HEK293 (cell line): ENCODE measurements at regions not wholly inside any gene's neighbourhood (a gene's known extent, or its start where the extent isn't known, plus 50 kb on each side); places are given as distances from the start of the nearest gene placed in this dataset.

Experiments
- CTCF ChIA-PET: fragments of 350-600 bp; formaldehyde crosslinking; extraction: SDS; loops from one replicate; lab custom pipeline; 2021; ENCODE audit warnings: antibody characterized with exemption; lab: Yijun Ruan, JAX
- POLR2A ChIA-PET: fragments of 300-600 bp; formaldehyde crosslinking; extraction: SDS; loops from one replicate; lab custom pipeline; 2020; ENCODE audit warnings: antibody characterized with exemption, inconsistent platforms; lab: Yijun Ruan, JAX
- H3K27ac ChIP-seq: fragments of 200-500 bp; sonication (Bioruptor generic); 2 replicates; pipeline ENCODE4 v1.5.1; 2014; ENCODE audit warnings: low read depth, low read length, control low read depth, inconsistent platforms; ENCODE audit errors: extremely low read depth
- H3K36me3 ChIP-seq, 2 experiments: fragments of 200-500 bp in 1 of 2; sonication (Bioruptor generic) in 1 of 2; 1 replicate in 1 of 2; 2 replicates in 1 of 2; pipeline ENCODE4 v1.5.1; 2014 to 2017; ENCODE audit warnings: inconsistent platforms in 2 of 2, low read length in 2 of 2; ENCODE audit not compliant: control insufficient read depth in 2 of 2, insufficient read depth in 1 of 2
- H3K4me1 ChIP-seq: fragments of 200-500 bp; sonication (Bioruptor generic); 2 replicates; pipeline ENCODE4 v1.5.1; 2014; ENCODE audit warnings: mild to moderate bottlenecking, low read length, inconsistent platforms; ENCODE audit not compliant: control insufficient read depth, insufficient read depth
- H3K4me3 ChIP-seq: 2 replicates; pipeline ENCODE4 v1.5.1; 2011; ENCODE audit warnings: low read depth, mild to moderate bottlenecking, control low read depth, low read length, moderate library complexity
- H3K9me3 ChIP-seq: fragments of 200-500 bp; sonication (Bioruptor generic); 2 replicates; pipeline ENCODE4 v1.5.1; 2014; ENCODE audit warnings: low read depth, low read length, inconsistent platforms; ENCODE audit not compliant: control insufficient read depth, insufficient read depth
- BCL6B ChIP-seq: fragments of 450-650 bp; formaldehyde crosslinking; IDR thresholded peaks from 2 replicates; pipeline ENCODE4 v1.5.1; 2017; ENCODE audit warnings: missing biosample characterization, missing genetic modification characterization
- GFI1B ChIP-seq: fragments of 450-650 bp; formaldehyde crosslinking; IDR thresholded peaks from 2 replicates; pipeline ENCODE4 v1.5.1; 2016; ENCODE audit warnings: missing biosample characterization, missing genetic modification characterization
- GLI4 ChIP-seq: fragments of 450-650 bp; formaldehyde crosslinking; IDR thresholded peaks from 2 replicates; pipeline ENCODE4 v1.5.1; 2016; ENCODE audit warnings: missing biosample characterization, missing genetic modification characterization
- GLIS1 ChIP-seq: fragments of 450-650 bp; formaldehyde crosslinking; IDR thresholded peaks from 2 replicates; pipeline ENCODE4 v1.5.1; 2016; ENCODE audit warnings: missing biosample characterization, missing genetic modification characterization
- HOXC10 ChIP-seq: sonication (generic); formaldehyde crosslinking; IDR thresholded peaks from 2 replicates; pipeline ENCODE4 v1.8.1; 2023; ENCODE audit warnings: mild to moderate bottlenecking, missing genetic modification reagents
- KLF7 ChIP-seq: fragments of 450-650 bp; formaldehyde crosslinking; IDR thresholded peaks from 2 replicates; pipeline ENCODE4 v1.5.1; 2016; ENCODE audit warnings: missing biosample characterization, missing genetic modification characterization, borderline replicate concordance
- PRDM1 ChIP-seq: fragments of 450-650 bp; formaldehyde crosslinking; IDR thresholded peaks from 2 replicates; pipeline ENCODE4; 2016; ENCODE audit warnings: missing biosample characterization, missing genetic modification characterization
- ZBTB1 ChIP-seq: fragments of 450-650 bp; formaldehyde crosslinking; IDR thresholded peaks from 2 replicates; pipeline ENCODE4 v1.5.1; 2016; ENCODE audit warnings: missing biosample characterization, missing genetic modification characterization
- ZBTB7A ChIP-seq: fragments of 450-650 bp; formaldehyde crosslinking; IDR thresholded peaks from 2 replicates; pipeline ENCODE4 v1.5.1; 2016; ENCODE audit warnings: low read depth, missing biosample characterization, missing genetic modification characterization
- ZNF140 ChIP-seq: fragments of 450-650 bp; formaldehyde crosslinking; IDR thresholded peaks from 2 replicates; pipeline ENCODE4 v1.5.1; 2016; ENCODE audit warnings: missing biosample characterization, missing genetic modification characterization
- ZNF157 ChIP-seq: fragments of 450-650 bp; formaldehyde crosslinking; IDR thresholded peaks from 2 replicates; pipeline ENCODE4 v1.5.1; 2016; ENCODE audit warnings: missing biosample characterization, missing genetic modification characterization
- ZNF24 ChIP-seq: fragments of 450-650 bp; formaldehyde crosslinking; IDR thresholded peaks from 2 replicates; pipeline ENCODE4 v1.5.1; 2016; ENCODE audit warnings: missing biosample characterization, missing genetic modification characterization
- ZNF274 ChIP-seq, 2 experiments: fragments of 200-500 bp in 1 of 2; fragments of 450-650 bp in 1 of 2; sonication (Bioruptor generic) in 1 of 2; formaldehyde crosslinking in 1 of 2; IDR thresholded peaks; 2 replicates each; pipeline versions ENCODE4 v1.5.1 to v1.6.1; 2014 to 2016; ENCODE audit warnings: borderline replicate concordance in 1 of 2, inconsistent platforms in 1 of 2, low read length in 1 of 2, missing biosample characterization in 1 of 2, missing genetic modification characterization in 1 of 2
- ZNF292 ChIP-seq: fragments of 450-650 bp; formaldehyde crosslinking; IDR thresholded peaks from 2 replicates; pipeline ENCODE4 v1.5.1; 2016; ENCODE audit warnings: low read depth, missing biosample characterization, missing genetic modification characterization, borderline replicate concordance
- ZNF302 ChIP-seq: fragments of 450-650 bp; formaldehyde crosslinking; IDR thresholded peaks from 2 replicates; pipeline ENCODE4 v1.5.1; 2016; ENCODE audit warnings: missing biosample characterization, missing genetic modification characterization, low read depth
- ZNF311 ChIP-seq: fragments of 450-650 bp; formaldehyde crosslinking; IDR thresholded peaks from 2 replicates; pipeline ENCODE4 v1.5.1; 2017; ENCODE audit warnings: missing biosample characterization, missing genetic modification characterization, borderline replicate concordance
- ZNF350 ChIP-seq: fragments of 450-650 bp; formaldehyde crosslinking; IDR thresholded peaks from 2 replicates; pipeline ENCODE4 v1.5.0; 2017; ENCODE audit warnings: missing biosample characterization, mild to moderate bottlenecking, missing genetic modification characterization
- ZNF514 ChIP-seq: fragments of 450-650 bp; formaldehyde crosslinking; IDR thresholded peaks from 2 replicates; pipeline ENCODE4 v1.5.1; 2016; ENCODE audit warnings: missing biosample characterization, missing genetic modification characterization
- ZNF623 ChIP-seq: fragments of 450-650 bp; formaldehyde crosslinking; IDR thresholded peaks from 2 replicates; pipeline ENCODE4 v1.5.1; 2016; ENCODE audit warnings: missing biosample characterization, missing genetic modification characterization
- ZNF658 ChIP-seq: fragments of 450-650 bp; formaldehyde crosslinking; IDR thresholded peaks from 2 replicates; pipeline ENCODE4; 2016; ENCODE audit warnings: missing biosample characterization, missing genetic modification characterization
- ZNF670 ChIP-seq: fragments of 450-650 bp; formaldehyde crosslinking; IDR thresholded peaks from 2 replicates; pipeline ENCODE4 v1.5.1; 2016; ENCODE audit warnings: missing biosample characterization, missing genetic modification characterization, low read depth
- ZNF704 ChIP-seq: fragments of 450-650 bp; formaldehyde crosslinking; IDR thresholded peaks from 2 replicates; pipeline ENCODE4 v1.5.1; 2016; ENCODE audit warnings: missing biosample characterization, missing genetic modification characterization
- ZNF792 ChIP-seq: fragments of 450-650 bp; formaldehyde crosslinking; IDR thresholded peaks from 2 replicates; pipeline ENCODE4 v1.5.1; 2016; ENCODE audit warnings: missing biosample characterization, missing genetic modification characterization
- ZSCAN16 ChIP-seq: fragments of 450-650 bp; formaldehyde crosslinking; IDR thresholded peaks from 2 replicates; pipeline ENCODE4 v1.5.1; 2016; ENCODE audit warnings: missing biosample characterization, missing genetic modification characterization
- TF ChIP-seq, protein P1 (sequence below): fragments of 450-650 bp; formaldehyde crosslinking; IDR thresholded peaks from 2 replicates; pipeline ENCODE4 v1.5.1; 2016; ENCODE audit warnings: missing biosample characterization, missing genetic modification characterization, low read depth

DNA sequence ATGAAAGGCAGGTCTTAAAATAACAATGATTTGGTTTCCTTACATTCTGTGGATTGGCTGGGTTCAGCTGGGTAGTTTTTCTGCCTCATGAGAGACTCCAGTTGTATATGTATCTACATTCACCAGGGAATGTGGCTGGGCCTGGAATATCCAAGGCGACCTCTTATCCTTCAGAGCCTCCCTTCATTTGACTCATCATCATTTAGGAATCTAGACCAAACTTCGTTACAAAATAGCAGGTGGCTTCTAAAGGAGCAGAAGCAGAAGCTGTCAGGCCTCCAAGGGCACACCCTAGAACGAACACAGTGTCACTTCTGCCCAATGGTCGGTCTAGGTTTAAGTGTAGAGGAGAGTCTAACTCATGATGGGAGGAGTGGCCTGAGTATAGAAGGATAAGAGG, 204.2 kb downstream of the EN1 start:
- no peak overlapping the region for H3K4me3 ChIP-seq
- H3K36me3 ChIP-seq, result no peaks in the 10 kb centered on the region
- H3K9me3 ChIP-seq, result no peaks in the 10 kb centered on the region
- no peaks in the 10 kb centered on the region for H3K4me1 ChIP-seq
- POLR2A ChIA-PET, result no interaction called here
- no peak overlapping the region for H3K27ac ChIP-seq
- CTCF ChIA-PET, result no interaction called here
- TF ChIP-seq GLIS1 (tag by site-specific recombination), result no peak
- no peak for TF ChIP-seq ZNF658 (tag by site-specific recombination)
- TF ChIP-seq GLI4 (tag by site-specific recombination), result no peak
- no peak for TF ChIP-seq ZNF302

DNA sequence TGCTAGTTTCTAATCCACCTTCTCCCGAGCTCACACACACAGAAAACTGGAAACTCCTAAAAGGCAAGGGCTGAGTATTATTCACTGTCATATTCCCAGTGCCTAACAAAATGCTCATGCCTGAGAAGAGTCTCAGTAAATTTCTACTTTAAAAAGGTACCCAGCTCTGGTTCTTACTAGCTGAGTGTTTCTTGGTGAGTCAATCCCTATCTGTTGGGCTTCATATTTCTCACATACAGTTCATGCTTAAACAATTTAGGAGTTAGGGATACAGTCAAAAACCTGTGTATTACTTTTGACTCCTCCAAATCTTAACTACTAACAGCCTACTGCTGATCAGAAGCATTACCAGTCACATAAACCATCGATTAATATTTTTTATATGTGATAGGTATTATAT, 204.9 kb downstream of the EN1 start:
- Histone ChIP-seq H3K4me3 (no peak overlapping the region), H3K4me1 (no peaks in the 10 kb centered on the region), H3K27ac (no peak overlapping the region), H3K9me3 (no peaks in the 10 kb centered on the region), H3K36me3 (no peaks in the 10 kb centered on the region)
- ChIA-PET POLR2A (no interaction called here), CTCF (interaction anchor here (1.4 kb wide), 1 partner anchor 213 kb away, joined by 6 read pairs; no protein-coding TSS in a partner anchor)
- TF ChIP-seq KLF7 (tag by site-specific recombination) (no peak), ZBTB1 (tag by site-specific recombination) (no peak), HOXC10 (CRISPR knock-in tag) (no peak), GFI1B (tag by site-specific recombination) (no peak), ZNF514 (tag by site-specific recombination) (no peak), ZNF670 (tag by site-specific recombination) (no peak), ZNF311 (tag by site-specific recombination) (no peak), ZBTB7A (tag by site-specific recombination) (no peak), ZNF140 (tag by site-specific recombination) (no peak), PRDM1 (tag by site-specific recombination) (no peak), ZNF704 (tag by site-specific recombination) (no peak), ZNF274 (IDR thresholded peaks at IDR 0.05; ENCODE audit: low read length) (no peak), ZNF274 (tag by site-specific recombination; IDR thresholded peaks at IDR 0.05; ENCODE audit: borderline replicate concordance) (no peak)
- TF ChIP-seq, protein P1, sequence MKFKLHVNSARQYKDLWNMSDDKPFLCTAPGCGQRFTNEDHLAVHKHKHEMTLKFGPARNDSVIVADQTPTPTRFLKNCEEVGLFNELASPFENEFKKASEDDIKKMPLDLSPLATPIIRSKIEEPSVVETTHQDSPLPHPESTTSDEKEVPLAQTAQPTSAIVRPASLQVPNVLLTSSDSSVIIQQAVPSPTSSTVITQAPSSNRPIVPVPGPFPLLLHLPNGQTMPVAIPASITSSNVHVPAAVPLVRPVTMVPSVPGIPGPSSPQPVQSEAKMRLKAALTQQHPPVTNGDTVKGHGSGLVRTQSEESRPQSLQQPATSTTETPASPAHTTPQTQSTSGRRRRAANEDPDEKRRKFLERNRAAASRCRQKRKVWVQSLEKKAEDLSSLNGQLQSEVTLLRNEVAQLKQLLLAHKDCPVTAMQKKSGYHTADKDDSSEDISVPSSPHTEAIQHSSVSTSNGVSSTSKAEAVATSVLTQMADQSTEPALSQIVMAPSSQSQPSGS (tag by site-specific recombination), result no peak

DNA sequence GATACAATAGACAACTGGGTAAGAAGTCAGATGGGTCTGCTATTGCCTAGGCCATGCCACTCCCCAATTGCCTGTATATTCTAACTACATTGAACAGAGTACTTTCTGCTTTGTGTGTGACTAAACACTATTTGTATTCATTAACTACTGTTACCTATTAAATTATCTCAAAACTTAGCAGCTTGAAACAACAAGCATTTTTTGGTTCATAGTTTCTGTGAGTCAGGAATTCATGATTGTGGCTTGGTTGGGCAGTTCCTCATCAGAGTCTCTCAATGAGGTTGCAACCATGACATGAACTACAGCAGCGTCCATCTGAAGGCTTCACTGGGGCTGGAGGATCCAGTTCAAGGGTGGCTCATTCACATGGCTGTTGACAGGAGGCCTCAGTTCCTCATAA, 205.7 kb downstream of the EN1 start:
- CTCF ChIA-PET, result interaction anchor here (1.4 kb wide), 1 partner anchor 214 kb away, joined by 6 read pairs; no protein-coding TSS in a partner anchor
- H3K27ac ChIP-seq, result no peak overlapping the region

More for the DNA sequence above, 205.7 kb downstream of the EN1 start:
- no peaks in the 10 kb centered on the region for H3K9me3 ChIP-seq
- no peak overlapping the region for H3K4me3 ChIP-seq
- H3K36me3 ChIP-seq, result no peaks in the 10 kb centered on the region
- no peaks in the 10 kb centered on the region for H3K4me1 ChIP-seq
- POLR2A ChIA-PET, result no interaction called here
- TF ChIP-seq BCL6B (tag by site-specific recombination) (no peak), ZNF623 (tag by site-specific recombination) (no peak), HOXC10 (CRISPR knock-in tag) (no peak), GLI4 (tag by site-specific recombination) (no peak), ZNF792 (tag by site-specific recombination) (no peak), ZNF157 (tag by site-specific recombination) (no peak), ZSCAN16 (tag by site-specific recombination) (no peak), ZNF350 (tag by site-specific recombination) (no peak), ZNF24 (tag by site-specific recombination) (no peak), ZNF292 (tag by site-specific recombination) (no peak)
- TF ChIP-seq, all 188 proteins: peak for 0
